ENCODE measurements at regions not wholly inside any gene's neighbourhood (a gene's known extent, or its start where the extent isn't known, plus 50 kb on each side); places are given as distances from the start of the nearest gene placed in this dataset.

GRCh38 chr11:69996451-69996850 lies 81.7 kb upstream of the ANO1 start:
- no peak for TF ChIP-seq CTCF (IDR thresholded peaks at IDR 0.05; ENCODE audit: borderline replicate concordance, insufficient read depth, low read depth, low read length)
- H3K4me3 ChIP-seq (ENCODE audit: low read depth, low read length): no peak overlapping the region

- no peak for TF ChIP-seq CTCF (IDR thresholded peaks at IDR 0.05; ENCODE audit: borderline replicate concordance, insufficient read depth, low read depth, low read length)
- no peak overlapping the region for H3K4me3 ChIP-seq (ENCODE audit: low read depth, low read length)
Observed at GRCh38 chr11:69997352-69997751, 80.8 kb upstream of the ANO1 start.

- TF ChIP-seq CTCF (IDR thresholded peaks at IDR 0.05; ENCODE audit: borderline replicate concordance, insufficient read depth, low read depth, low read length): no peak
- no peak overlapping the region for H3K4me3 ChIP-seq (ENCODE audit: low read depth, low read length)
Observed at GRCh38 chr11:69999721-70000120, 78.4 kb upstream of the ANO1 start.

- H3K4me3 ChIP-seq (ENCODE audit: low read depth, low read length): no peak overlapping the region
Observed at GRCh38 chr11:70000228-70000627, 77.9 kb upstream of the ANO1 start.

GRCh38 chr11:70001246-70001645 lies 76.9 kb upstream of the ANO1 start:
- TF ChIP-seq CTCF (IDR thresholded peaks at IDR 0.05; ENCODE audit: borderline replicate concordance, insufficient read depth, low read depth, low read length): no peak
- H3K4me3 ChIP-seq (ENCODE audit: low read depth, low read length): no peak overlapping the region

More at GRCh38 chr11:70000228-70000627, 77.9 kb upstream of the ANO1 start:
- TF ChIP-seq CTCF (IDR thresholded peaks at IDR 0.05; ENCODE audit: borderline replicate concordance, insufficient read depth, low read depth, low read length): no peak

GRCh38 chr11:70002433-70002832 lies 75.7 kb upstream of the ANO1 start:
- no peak for TF ChIP-seq CTCF (IDR thresholded peaks at IDR 0.05; ENCODE audit: borderline replicate concordance, insufficient read depth, low read depth, low read length)

GRCh38 chr11:70005107-70005818 lies 72.9 kb upstream of the ANO1 start:
- TF ChIP-seq CTCF (IDR thresholded peaks at IDR 0.05; ENCODE audit: borderline replicate concordance, insufficient read depth, low read depth, low read length): no peak

More at GRCh38 chr11:70002433-70002832, 75.7 kb upstream of the ANO1 start:
- no peak overlapping the region for H3K4me3 ChIP-seq (ENCODE audit: low read depth, low read length)

More at GRCh38 chr11:70005107-70005818, 72.9 kb upstream of the ANO1 start:
- no peak overlapping the region for H3K4me3 ChIP-seq (ENCODE audit: low read depth, low read length)
